ENCODE measurements at regions not wholly inside any gene's neighbourhood (a gene's known extent, or its start where the extent isn't known, plus 50 kb on each side); places are given as distances from the start of the nearest gene placed in this dataset.

DNA sequence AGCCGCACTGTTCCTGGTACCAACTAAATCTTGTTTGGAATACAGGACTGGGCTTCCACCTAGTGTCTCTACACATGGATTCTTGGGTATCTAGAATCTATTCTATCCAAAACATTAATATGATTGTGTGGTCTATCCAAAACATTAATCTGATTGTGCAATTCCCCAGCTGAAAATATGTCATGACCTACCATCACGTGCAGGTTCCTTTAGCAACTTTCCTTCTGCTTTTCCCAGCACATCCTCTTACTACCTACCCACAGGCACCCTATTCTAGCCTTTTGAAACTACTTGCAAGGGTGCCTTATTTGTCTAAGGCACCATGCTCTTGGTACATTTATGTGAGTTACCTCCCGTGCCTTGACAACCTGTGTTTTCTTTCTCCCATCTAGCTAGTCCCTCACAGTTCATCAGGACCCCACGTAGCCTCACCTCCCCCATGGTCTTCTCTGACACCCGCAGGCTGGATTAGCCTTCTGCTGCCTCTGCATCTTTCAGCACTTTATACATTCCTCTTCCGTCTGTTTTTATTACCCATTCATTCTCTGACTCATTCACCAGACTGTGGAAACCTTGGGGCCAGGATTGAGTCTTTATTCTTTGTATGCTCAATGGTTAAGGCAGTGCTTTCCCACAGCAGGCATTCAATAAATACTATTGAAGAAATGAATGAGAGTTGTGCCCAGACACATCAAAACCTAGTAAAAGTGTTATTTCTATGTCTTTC, 88.8 kb upstream of the FAM9B start:
- H3K27ac Mint-ChIP-seq: no peak overlapping the region
- ATAC-seq (ENCODE audit: low read depth): no peak
- no peak for DNase-seq
- H3K4me1 Mint-ChIP-seq: no peaks in the 10 kb centered on the region
- TF ChIP-seq, protein P1, sequence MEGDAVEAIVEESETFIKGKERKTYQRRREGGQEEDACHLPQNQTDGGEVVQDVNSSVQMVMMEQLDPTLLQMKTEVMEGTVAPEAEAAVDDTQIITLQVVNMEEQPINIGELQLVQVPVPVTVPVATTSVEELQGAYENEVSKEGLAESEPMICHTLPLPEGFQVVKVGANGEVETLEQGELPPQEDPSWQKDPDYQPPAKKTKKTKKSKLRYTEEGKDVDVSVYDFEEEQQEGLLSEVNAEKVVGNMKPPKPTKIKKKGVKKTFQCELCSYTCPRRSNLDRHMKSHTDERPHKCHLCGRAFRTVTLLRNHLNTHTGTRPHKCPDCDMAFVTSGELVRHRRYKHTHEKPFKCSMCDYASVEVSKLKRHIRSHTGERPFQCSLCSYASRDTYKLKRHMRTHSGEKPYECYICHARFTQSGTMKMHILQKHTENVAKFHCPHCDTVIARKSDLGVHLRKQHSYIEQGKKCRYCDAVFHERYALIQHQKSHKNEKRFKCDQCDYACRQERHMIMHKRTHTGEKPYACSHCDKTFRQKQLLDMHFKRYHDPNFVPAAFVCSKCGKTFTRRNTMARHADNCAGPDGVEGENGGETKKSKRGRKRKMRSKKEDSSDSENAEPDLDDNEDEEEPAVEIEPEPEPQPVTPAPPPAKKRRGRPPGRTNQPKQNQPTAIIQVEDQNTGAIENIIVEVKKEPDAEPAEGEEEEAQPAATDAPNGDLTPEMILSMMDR (IDR thresholded peaks at IDR 0.05): no peak
- intact Hi-C loops (cut with micrococcal nuclease): no loop called here
- peaks cover 2% of the 10 kb centered on the region for H3K27me3 Mint-ChIP-seq
- H3K9me3 Mint-ChIP-seq: peaks cover 2% of the 10 kb centered on the region
- H3K4me3 Mint-ChIP-seq: no peak overlapping the region
- POLR2A ChIA-PET: no interaction called here
- H3K36me3 Mint-ChIP-seq (ENCODE audit: low read depth): no peaks in the 10 kb centered on the region
- CTCF ChIA-PET: no interaction called here

GRCh38 chrX:9127986-9128385, 94.1 kb upstream of the FAM9B start:
- H3K27me3 Mint-ChIP-seq: no peaks in the 10 kb centered on the region
- H3K27ac Mint-ChIP-seq: no peak overlapping the region
- H3K4me3 Mint-ChIP-seq: no peak overlapping the region
- ATAC-seq (ENCODE audit: low read depth) (no peak), DNase-seq (no peak)
- H3K9me3 Mint-ChIP-seq: no peaks in the 10 kb centered on the region
- TF ChIP-seq, protein P1 (IDR thresholded peaks at IDR 0.05): no peak
- POLR2A ChIA-PET: no interaction called here
- CTCF ChIA-PET: no interaction called here
- no peaks in the 10 kb centered on the region for H3K36me3 Mint-ChIP-seq (ENCODE audit: low read depth)
- intact Hi-C loops (cut with micrococcal nuclease): no loop called here
- H3K4me1 Mint-ChIP-seq: no peaks in the 10 kb centered on the region

- POLR2A ChIA-PET: no interaction called here
- no peak overlapping the region for H3K27ac Mint-ChIP-seq
- intact Hi-C loops (cut with micrococcal nuclease): no loop called here
- no peaks in the 10 kb centered on the region for H3K36me3 Mint-ChIP-seq (ENCODE audit: low read depth)
- CTCF ChIA-PET: no interaction called here
- H3K4me3 Mint-ChIP-seq: no peak overlapping the region
- ATAC-seq (ENCODE audit: low read depth) (no peak), DNase-seq (no peak)
- TF ChIP-seq, protein P1 (IDR thresholded peaks at IDR 0.05): no peak
- H3K27me3 Mint-ChIP-seq: no peaks in the 10 kb centered on the region
- no peaks in the 10 kb centered on the region for H3K4me1 Mint-ChIP-seq
- H3K9me3 Mint-ChIP-seq: no peaks in the 10 kb centered on the region
These were observed 96.1 kb upstream of the FAM9B start for GRCh38 chrX:9130031-9130430.

DNA sequence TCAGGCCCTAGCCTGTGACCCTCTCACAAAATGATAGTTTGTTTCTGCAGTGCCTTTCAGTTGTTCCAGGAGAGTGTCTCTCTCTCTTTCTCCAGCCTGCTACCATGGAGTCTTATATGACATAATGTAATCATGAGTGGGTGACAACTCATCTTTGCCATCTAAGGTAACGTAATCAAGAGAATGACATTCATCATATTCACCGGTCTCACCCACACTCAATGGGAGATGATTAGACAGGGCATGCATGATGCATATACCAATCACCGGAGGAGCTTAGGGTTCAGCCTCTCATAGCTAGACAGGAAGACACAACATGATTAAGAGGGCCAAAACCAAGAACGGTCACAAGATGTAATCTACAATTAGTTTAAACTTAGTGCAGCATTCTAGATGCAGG, 97.1 kb upstream of the FAM9B start:
- no peaks in the 10 kb centered on the region for H3K36me3 Mint-ChIP-seq (ENCODE audit: low read depth)
- no peak for DNase-seq
- CTCF ChIA-PET: no interaction called here
- ATAC-seq (ENCODE audit: low read depth): no peak
- H3K4me3 Mint-ChIP-seq: no peak overlapping the region
- no peaks in the 10 kb centered on the region for H3K27me3 Mint-ChIP-seq
- TF ChIP-seq, protein P1 (IDR thresholded peaks at IDR 0.05): no peak
- intact Hi-C loops (cut with micrococcal nuclease): no loop called here
- POLR2A ChIA-PET: no interaction called here
- H3K9me3 Mint-ChIP-seq: no peaks in the 10 kb centered on the region
- H3K27ac Mint-ChIP-seq: no peak overlapping the region
- H3K4me1 Mint-ChIP-seq: no peaks in the 10 kb centered on the region

GRCh38 chrX:9132036-9132638, 98.2 kb upstream of the FAM9B start:
- TF ChIP-seq, protein P1 (IDR thresholded peaks at IDR 0.05): no peak
- intact Hi-C loops (cut with micrococcal nuclease): no loop called here
- no peak overlapping the region for H3K27ac Mint-ChIP-seq
- no peaks in the 10 kb centered on the region for H3K36me3 Mint-ChIP-seq (ENCODE audit: low read depth)
- ATAC-seq (ENCODE audit: low read depth) (no peak), DNase-seq (no peak)
- ChIA-PET CTCF (no interaction called here), POLR2A (no interaction called here)
- no peak overlapping the region for H3K4me3 Mint-ChIP-seq
- H3K4me1 Mint-ChIP-seq: no peaks in the 10 kb centered on the region
- no peaks in the 10 kb centered on the region for H3K9me3 Mint-ChIP-seq
- H3K27me3 Mint-ChIP-seq: no peaks in the 10 kb centered on the region

Measured in activated B cell treated with CpG ODN at 0.5 μM for 24 hours (primary cell).